Sciatic nerve (tissue), 2 donors: ENCODE measurements at regions not wholly inside any gene's neighbourhood (a gene's known extent, or its start where the extent isn't known, plus 50 kb on each side); places are given as distances from the start of the nearest gene placed in this dataset.
"Not testable (repeated sequence)": the region's sequence is repeated elsewhere in the genome, so short reads cannot be mapped to it uniquely, and the experiment has no call there.

Source experiments
- ATAC-seq: fragments of 200-7000 bp; cut with Tn5 transposase; one replicate; pipeline ENCODE4 v1.9.1; 2020; ENCODE audit warnings: mild to moderate bottlenecking, moderate library complexity
- DNase-seq: peaks from one replicate; pipeline ENCODE4 v3.0.0-alpha.2; 2020; ENCODE audit warnings: low spot score
- intact Hi-C: fragments of 100-400 bp; cut with DNase I; formaldehyde crosslinking; loops from one replicate; pipeline ENCODE4 v1.14.2; 2022
- donor health status: DM: no; HTN: no; CAD: no.
- donor health status: DM: no; HTN: no; CAD: no.

GRCh38 chr4:114318309-114318708, 280.3 kb upstream of the UGT8 start:
- no peak for DNase-seq
- intact Hi-C loops: no loop called here
- ATAC-seq: no peak

GRCh38 chr4:114320126-114320525, 278.5 kb upstream of the UGT8 start:
- intact Hi-C loops: no loop called here
- DNase-seq (no peak), ATAC-seq (no peak)

- DNase-seq: no peak
- ATAC-seq: no peak
Observed at GRCh38 chr4:114321366-114321765, 277.2 kb upstream of the UGT8 start.

GRCh38 chr4:114323841-114324240, 274.8 kb upstream of the UGT8 start:
- DNase-seq: no peak
- no peak for ATAC-seq
- intact Hi-C loops: no loop called here

More at GRCh38 chr4:114321366-114321765, 277.2 kb upstream of the UGT8 start:
- intact Hi-C loops: no loop called here

GRCh38 chr4:114326358-114326757, 272.2 kb upstream of the UGT8 start:
- intact Hi-C loops: no loop called here
- DNase-seq (no peak), ATAC-seq (no peak)

- intact Hi-C loops: no loop called here
- no peak for DNase-seq
- no peak for ATAC-seq
Observed at GRCh38 chr4:114332119-114332518, 266.5 kb upstream of the UGT8 start.

GRCh38 chr4:114334363-114334762, 264.2 kb upstream of the UGT8 start:
- intact Hi-C loops, DNase-seq, ATAC-seq: not testable (repeated sequence)

- ATAC-seq: no peak
- intact Hi-C loops: no loop called here
- no peak for DNase-seq
Observed at GRCh38 chr4:114334884-114335330, 263.7 kb upstream of the UGT8 start.

GRCh38 chr4:114335339-114335738, 263.3 kb upstream of the UGT8 start:
- DNase-seq (no peak), ATAC-seq (no peak)
- intact Hi-C loops: no loop called here

GRCh38 chr4:114343015-114343414, 255.6 kb upstream of the UGT8 start:
- DNase-seq (no peak), ATAC-seq (no peak)
- intact Hi-C loops: no loop called here

- intact Hi-C loops: no loop called here
- DNase-seq (no peak), ATAC-seq (no peak)
Observed at GRCh38 chr4:114349543-114350175, 248.9 kb upstream of the UGT8 start.

- intact Hi-C loops: no loop called here
- no peak for DNase-seq
- no peak for ATAC-seq
Observed at GRCh38 chr4:114358901-114359300, 239.7 kb upstream of the UGT8 start.

GRCh38 chr4:114361249-114361648, 237.4 kb upstream of the UGT8 start:
- DNase-seq (no peak), ATAC-seq (no peak)
- intact Hi-C loops: no loop called here

- DNase-seq: no peak
- ATAC-seq: no peak
- intact Hi-C loops: no loop called here
Observed at GRCh38 chr4:114364857-114365256, 233.8 kb upstream of the UGT8 start.

GRCh38 chr4:114365591-114365990, 233.0 kb upstream of the UGT8 start:
- intact Hi-C loops: no loop called here
- ATAC-seq: no peak

GRCh38 chr4:114366368-114366767, 232.2 kb upstream of the UGT8 start:
- intact Hi-C loops: no loop called here
- ATAC-seq: no peak
- DNase-seq: no peak

More at GRCh38 chr4:114365591-114365990, 233.0 kb upstream of the UGT8 start:
- no peak for DNase-seq

- no peak for DNase-seq
- no peak for ATAC-seq
- intact Hi-C loops: no loop called here
Observed at GRCh38 chr4:114368751-114369150, 229.9 kb upstream of the UGT8 start.

- DNase-seq (no peak), ATAC-seq (no peak)
- intact Hi-C loops: no loop called here
Observed at GRCh38 chr4:114373508-114373907, 225.1 kb upstream of the UGT8 start.

GRCh38 chr4:114378305-114378903, 220.2 kb upstream of the UGT8 start:
- ATAC-seq: no peak

GRCh38 chr4:114383067-114383466, 215.5 kb upstream of the UGT8 start:
- intact Hi-C loops: loop anchor here (5.0 kb wide), 1 partner anchor 431 kb away; no protein-coding TSS in a partner anchor
- ATAC-seq (no peak), DNase-seq (no peak)

More at GRCh38 chr4:114378305-114378903, 220.2 kb upstream of the UGT8 start:
- intact Hi-C loops: no loop called here
- no peak for DNase-seq

- no peak for DNase-seq
- intact Hi-C loops: loop anchor here (5.0 kb wide), 1 partner anchor 431 kb away; no protein-coding TSS in a partner anchor
- no peak for ATAC-seq
Observed at GRCh38 chr4:114383721-114384120, 214.9 kb upstream of the UGT8 start.
